Activated T-helper 1 cell treated with anti-CD3 and anti-CD28 coated beads, Interleukin-2, amount 50 U/mL, for 16 hours (primary cell): ENCODE measurements at regions not wholly inside any gene's neighbourhood (a gene's known extent, or its start where the extent isn't known, plus 50 kb on each side); places are given as distances from the start of the nearest gene placed in this dataset.

Experiments
- DNase-seq, 2 donors: peaks; one replicate each; pipeline ENCODE4 v3.0.0-alpha.2; 2020; ENCODE audit warnings: low read depth in 1 of 2, low spot score in 1 of 2

DNA sequence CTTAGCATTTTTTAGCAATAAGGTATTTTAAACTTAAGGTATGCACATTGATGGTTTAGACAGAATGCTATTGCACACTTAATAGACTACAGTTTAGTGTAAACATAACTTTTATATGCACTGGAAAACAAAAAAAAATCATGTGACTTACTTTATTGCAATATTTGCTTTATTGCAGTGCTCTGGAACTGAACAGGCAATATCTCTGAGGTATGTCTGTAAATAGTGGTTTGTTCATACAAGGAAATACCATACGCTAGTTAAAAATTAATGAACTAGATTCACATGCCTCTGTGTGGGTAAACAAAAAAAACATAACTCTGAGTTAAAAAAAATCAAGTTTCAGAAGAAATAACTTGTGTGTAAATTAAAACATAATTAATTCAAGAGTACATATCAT is 479.0 kb upstream of the MKI67 start:
- no peak for DNase-seq

- DNase-seq = no peak
These were observed 479.8 kb upstream of the MKI67 start for GRCh38 chr10:128606055-128606454.

DNA sequence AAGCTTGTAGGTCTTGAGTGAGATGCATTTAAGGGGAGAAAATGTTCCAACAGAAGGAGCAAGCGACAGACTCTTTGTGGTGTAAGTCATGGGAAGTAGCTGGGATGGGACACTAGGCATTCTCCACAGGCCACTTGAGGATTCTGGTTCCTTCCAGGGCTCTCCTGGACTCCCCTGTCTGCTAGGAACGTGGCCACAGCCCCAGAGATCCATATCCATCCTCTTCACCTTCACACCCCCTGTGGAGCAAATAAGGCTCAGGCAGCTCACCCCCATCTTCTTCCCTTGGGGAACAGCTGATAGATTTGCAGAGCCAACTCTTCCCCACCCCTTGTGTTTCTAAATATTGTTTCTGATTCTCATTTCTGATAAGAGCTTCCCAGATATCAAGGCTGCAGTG is 482.6 kb upstream of the MKI67 start:
- DNase-seq = no peak

DNA sequence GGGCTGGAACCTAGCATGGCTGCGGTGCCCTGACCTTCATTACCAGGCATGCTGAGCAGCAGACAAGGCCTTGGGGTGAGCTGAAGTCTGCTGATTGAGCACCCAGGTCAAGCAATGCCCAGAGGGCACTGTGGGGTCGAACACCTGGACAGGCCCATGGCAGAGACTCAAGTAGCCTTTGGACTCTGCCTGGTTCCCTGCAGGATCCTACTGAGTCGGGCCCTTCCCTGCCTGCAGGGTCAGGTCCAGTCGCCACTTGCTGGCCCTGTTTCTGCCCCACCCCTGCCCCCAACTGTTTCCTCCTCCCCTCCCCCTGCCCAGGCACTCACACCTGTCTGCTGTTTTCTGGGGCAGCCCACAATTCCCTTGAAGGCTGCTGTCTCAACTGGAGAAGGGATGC is 483.2 kb upstream of the MKI67 start:
- DNase-seq = no peak

DNA sequence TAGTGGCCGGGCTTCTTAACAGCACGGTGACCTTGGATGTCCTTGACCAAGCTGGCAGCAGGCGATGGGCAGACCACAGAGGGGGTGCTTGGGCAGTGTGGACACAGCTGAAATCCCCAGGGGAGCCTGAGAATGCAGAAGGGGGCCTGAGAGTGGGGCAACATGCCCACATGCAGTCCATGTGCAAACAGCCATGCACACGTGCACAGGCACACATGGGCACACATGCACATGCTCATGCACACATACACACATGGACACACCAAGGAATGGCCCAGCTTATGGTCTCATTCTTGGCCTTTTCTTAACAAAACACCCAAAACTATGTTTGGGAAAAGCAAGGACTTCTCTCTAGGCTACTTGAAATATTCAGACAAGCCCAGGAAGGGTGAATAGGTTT is 483.9 kb upstream of the MKI67 start:
- no peak for DNase-seq

GRCh38 chr10:128612195-128612594 is 486.0 kb upstream of the MKI67 start:
- DNase-seq = no peak

DNA sequence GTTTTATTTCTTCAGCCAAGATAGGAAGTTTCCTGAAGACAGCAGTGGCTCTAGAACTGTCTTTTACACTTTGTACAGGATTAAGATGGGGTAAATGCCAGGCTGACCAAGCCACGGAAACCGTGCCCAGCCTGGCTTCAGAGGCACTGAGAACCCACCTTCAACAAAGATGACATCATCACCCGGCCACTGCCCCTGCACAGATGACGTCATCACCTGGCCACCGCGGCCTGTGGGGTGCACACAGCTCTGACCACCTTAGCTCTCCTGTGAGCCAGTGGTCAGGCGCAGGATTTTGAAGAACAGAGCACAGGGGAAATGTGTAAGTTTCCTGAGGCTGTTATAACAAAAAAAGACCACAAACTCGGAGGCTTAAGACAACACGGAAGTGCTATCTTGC is 486.4 kb upstream of the MKI67 start:
- DNase-seq = no peak

DNA sequence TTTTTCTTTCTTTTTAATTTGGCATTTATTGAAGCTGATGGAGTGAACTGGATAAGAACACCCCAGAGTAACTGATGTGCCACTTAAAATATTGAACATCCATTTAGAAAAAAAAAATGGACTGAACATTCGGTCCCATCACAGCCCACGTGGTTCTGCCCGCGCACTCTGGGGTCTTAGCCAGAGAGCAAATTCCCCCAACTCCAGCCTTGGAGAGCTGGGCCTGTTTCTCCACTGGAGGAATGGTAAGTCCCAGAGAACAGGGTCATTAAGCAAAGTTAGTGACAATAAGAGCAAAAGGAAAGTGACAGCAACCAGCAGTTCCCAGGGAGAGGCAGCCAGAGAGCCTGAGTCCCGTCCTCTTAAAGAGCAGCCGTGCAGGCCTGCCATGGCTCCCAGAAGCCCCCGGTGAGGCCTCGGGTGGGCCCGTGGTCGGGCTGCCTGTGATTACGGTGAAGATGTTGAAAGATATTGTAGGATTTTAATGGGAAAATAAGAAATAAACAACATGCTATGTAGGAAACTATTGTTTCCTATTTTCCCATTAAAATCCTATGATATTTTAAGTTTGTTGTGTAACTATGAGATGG is 487.9 kb upstream of the MKI67 start:
- DNase-seq = no peak

- no peak for DNase-seq
These were observed 488.8 kb upstream of the MKI67 start for GRCh38 chr10:128614802-128615553.

- DNase-seq = no peak
These were observed 491.3 kb upstream of the MKI67 start for GRCh38 chr10:128617532-128617931.

GRCh38 chr10:128622706-128623105 is 496.5 kb upstream of the MKI67 start:
- no peak for DNase-seq

DNA sequence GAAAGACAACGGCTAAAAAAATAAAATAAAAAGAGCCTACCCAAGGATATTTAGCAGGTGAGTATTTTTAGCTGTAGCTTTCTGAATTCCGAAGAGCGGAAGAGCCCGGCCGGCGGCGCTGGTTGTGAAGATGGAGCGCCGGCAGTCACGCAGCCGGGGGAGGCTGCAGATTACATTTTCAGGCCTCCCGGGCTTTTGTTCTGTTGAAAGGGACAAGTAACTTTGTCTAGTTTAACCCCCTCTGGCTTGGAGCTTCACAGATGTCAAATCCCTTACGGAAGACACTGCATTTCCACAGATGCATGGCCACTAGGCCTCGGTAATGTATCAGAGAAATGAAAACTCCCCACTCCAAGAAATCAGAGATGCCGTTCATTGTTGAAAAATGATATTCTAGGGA is 497.6 kb upstream of the MKI67 start:
- no peak for DNase-seq

GRCh38 chr10:128624656-128625530 is 498.7 kb upstream of the MKI67 start:
- no peak for DNase-seq

- DNase-seq = no peak
These were observed 499.7 kb upstream of the MKI67 start for GRCh38 chr10:128625926-128626325.

DNA sequence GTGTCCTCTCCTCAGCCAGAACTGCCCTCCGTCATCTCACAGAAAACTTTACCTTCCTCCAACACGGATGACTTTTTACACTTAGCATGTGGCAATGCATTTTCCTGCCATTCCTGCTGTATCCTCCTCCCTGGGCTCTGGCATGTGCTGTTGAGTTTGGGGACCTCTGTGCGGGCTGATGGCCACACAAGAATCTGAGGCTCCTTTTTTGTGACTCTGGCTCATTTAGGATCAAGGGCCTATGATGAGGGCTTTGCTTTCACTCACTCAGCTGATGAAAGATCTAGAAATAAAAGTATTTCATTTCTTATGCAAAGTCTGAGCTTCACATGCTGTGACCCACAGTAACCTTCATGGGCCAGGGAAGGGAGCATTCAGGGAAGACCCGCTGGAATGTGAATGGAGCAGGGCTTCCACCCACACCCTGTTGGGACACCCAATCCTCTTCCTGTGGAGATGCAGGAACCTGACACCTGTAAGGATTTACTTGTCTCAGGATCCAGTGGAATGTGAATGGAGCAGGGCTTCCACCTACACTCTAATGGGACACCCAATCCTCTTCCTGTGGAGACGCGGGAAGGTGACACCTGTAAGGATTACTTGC is 500.3 kb upstream of the MKI67 start:
- DNase-seq = no peak

DNA sequence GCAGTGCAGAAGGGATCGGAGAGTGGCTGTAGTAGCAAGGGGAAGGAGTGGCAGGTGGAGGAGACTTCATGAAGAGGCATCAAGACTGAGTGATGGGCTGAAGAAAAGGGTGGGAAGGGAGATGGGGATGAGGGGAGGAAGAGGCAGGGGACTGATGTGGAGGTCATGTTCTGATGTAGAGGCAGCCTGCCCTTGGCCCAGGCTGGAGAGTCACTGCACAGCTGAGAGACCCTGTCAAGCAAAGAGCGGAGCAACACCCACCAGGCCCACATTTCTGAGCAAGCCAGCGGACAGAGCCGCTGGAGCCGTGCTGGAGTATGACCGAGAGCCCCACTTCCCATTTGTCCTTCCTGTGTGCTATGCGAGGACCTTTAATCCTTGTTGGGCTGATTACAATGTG is 501.6 kb upstream of the MKI67 start:
- no peak for DNase-seq

GRCh38 chr10:128628252-128628651 is 502.0 kb upstream of the MKI67 start:
- DNase-seq = no peak

DNA sequence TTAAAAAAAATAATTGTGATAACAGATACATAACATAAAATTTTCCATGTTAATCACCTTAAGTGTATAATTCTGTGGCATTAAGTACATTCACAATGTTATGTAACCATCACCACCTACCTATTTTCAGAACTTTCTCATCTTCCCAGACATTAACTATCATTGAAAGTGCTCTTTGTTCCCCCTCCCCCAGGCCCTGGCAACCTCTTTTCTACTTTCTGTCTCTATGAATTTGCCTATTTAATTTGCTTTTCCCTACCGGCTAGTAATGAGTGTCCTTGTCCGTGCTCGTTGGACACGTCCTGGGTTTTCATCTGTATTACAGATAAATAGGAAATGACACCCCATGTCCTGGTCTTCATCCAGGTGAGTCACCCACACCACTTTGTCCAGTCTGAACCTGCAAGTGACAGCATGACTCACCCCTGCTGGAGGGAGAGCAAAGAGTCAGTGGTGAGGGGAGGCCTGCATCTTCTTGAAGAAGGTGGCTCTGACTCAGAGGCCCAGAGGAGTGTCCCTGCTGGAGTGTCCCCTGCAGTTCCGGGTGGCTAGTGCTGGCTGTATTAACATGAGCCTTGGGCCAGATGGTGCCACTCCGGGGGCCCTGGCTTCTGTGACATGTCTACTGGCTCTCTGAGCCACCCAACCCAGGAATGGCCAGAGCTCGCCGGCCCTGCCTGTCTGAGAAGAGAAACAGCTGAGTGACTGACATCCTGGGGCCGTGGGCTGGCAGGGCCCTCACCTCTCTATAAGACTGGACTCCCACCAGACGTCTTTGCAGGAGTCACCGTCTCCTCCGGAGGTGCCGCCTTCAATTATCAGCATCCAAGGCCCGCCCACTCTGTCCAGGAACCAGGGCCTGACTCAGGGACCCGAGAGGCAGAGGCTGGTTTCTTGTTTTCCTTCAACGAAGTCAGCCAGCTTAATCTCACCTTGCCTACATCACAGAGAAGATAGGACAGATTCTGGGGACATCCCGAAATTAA is 503.2 kb upstream of the MKI67 start:
- DNase-seq = no peak

DNA sequence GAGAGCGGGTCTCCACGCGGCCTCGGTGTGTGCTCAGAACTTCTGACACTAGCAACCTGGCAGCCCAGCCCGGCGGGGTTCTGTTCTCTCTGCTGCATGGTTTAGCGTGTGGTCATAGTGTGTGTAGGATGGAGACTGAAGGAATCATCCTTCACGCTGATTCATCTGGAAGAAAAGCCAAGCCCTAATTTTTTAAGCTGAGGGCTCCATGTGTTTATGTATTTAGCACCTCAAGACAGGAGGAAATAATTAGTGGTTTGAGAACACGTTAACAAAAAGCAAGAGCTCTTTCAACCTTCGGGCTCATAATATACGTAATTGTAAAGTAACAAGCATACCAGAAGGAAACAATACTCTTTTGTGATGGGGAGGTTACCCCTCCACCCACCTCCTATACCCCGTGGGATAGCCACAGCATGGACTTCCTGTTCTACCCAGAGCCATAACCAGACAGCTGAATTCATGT is 504.6 kb upstream of the MKI67 start:
- DNase-seq = no peak

GRCh38 chr10:128631801-128632241 is 505.6 kb upstream of the MKI67 start:
- no peak for DNase-seq
